Endothelial cell of umbilical vein (primary cell): ENCODE measurements at regions not wholly inside any gene's neighbourhood (a gene's known extent, or its start where the extent isn't known, plus 50 kb on each side); places are given as distances from the start of the nearest gene placed in this dataset.

ENCODE experiments used
- BruUV-seq: library from RNA; stranded (reverse); fragments of 400-500 nt; replicated peaks from 2 replicates; lab custom pipeline; 2021; lab: Mats Ljungman, UMichigan
- CTCF ChIA-PET: fragments of 300-600, 350-600 bp; sonication (Branson Sonifier 250); formaldehyde crosslinking; loops from one replicate; lab custom pipeline; 2021; ENCODE audit warnings: antibody characterized with exemption, inconsistent platforms; lab: Charles Lee
- POLR2A ChIA-PET: fragments of 300-600, 350-600 bp; sonication (Branson Sonifier 250); formaldehyde crosslinking; loops from one replicate; lab custom pipeline; 2021; ENCODE audit warnings: antibody characterized with exemption, inconsistent platforms; lab: Charles Lee
- DNase-seq: peaks from one replicate; pipeline ENCODE4 v3.0.0-alpha.2; 2011; ENCODE audit warnings: low read depth, low spot score
- FAIRE-seq: peaks from 2 replicates; lab custom pipeline; 2011; peaks lifted over from hg19 to GRCh38; lab: Jason Lieb, UNC
- H2AFZ ChIP-seq: 2 replicates; pipeline ENCODE4 v1.6.0; 2012; ENCODE audit warnings: low read depth, low read length, control low read depth, inconsistent platforms
- H3K27ac ChIP-seq: 2 replicates; pipeline ENCODE4 v1.5.1; 2011; ENCODE audit warnings: low read depth, mild to moderate bottlenecking, control low read depth, low read length, moderate library complexity; ENCODE audit not compliant: insufficient read depth
- H3K27me3 ChIP-seq, 2 experiments: 2 replicates each; pipeline versions ENCODE4 v1.6.0 to v1.6.1; 2011; ENCODE audit warnings: low read length in 2 of 2, mixed read lengths in 1 of 2; ENCODE audit not compliant: control insufficient read depth in 2 of 2, insufficient read depth in 2 of 2
- H3K36me3 ChIP-seq, 2 experiments: 2 replicates in 1 of 2; 3 replicates in 1 of 2; pipeline ENCODE4 v1.5.1; 2011; ENCODE audit warnings: low read length in 2 of 2, mild to moderate bottlenecking in 1 of 2, moderate library complexity in 1 of 2; ENCODE audit not compliant: control insufficient read depth in 2 of 2, insufficient read depth in 2 of 2; ENCODE audit errors: extremely low read depth in 1 of 2
- H3K4me1 ChIP-seq: 3 replicates; pipeline ENCODE4 v1.5.1; 2011; ENCODE audit warnings: mild to moderate bottlenecking, low read length; ENCODE audit not compliant: control insufficient read depth, insufficient read depth; ENCODE audit errors: extremely low read depth
- H3K4me2 ChIP-seq: 2 replicates; pipeline ENCODE4 v1.6.1; 2011; ENCODE audit warnings: low read length, control low read depth, mixed read lengths; ENCODE audit not compliant: insufficient read depth
- H3K4me3 ChIP-seq, 3 experiments: fragments of 200-600 bp in 1 of 3; sonication (generic), shearing (Covaris generic) in 1 of 3; replicated peaks in 1 of 3; 2 replicates each; pipeline ENCODE4 v1.5.1; 2011 to 2016; ENCODE audit warnings: control low read depth in 3 of 3, low read length in 3 of 3, mild to moderate bottlenecking in 2 of 3, inconsistent platforms in 1 of 3, low read depth in 1 of 3, moderate library complexity in 1 of 3; ENCODE audit not compliant: insufficient read depth in 1 of 3
- H3K79me2 ChIP-seq: 2 replicates; pipeline ENCODE4 v1.6.0; 2012; ENCODE audit warnings: low read length, inconsistent platforms; ENCODE audit not compliant: control insufficient read depth, insufficient read depth
- H3K9ac ChIP-seq: replicated peaks from 2 replicates; pipeline ENCODE3; 2011; ENCODE audit warnings: low read length, control low read depth; ENCODE audit not compliant: insufficient read depth; ENCODE audit errors: extremely low read depth
- H3K9me1 ChIP-seq: replicated peaks from 3 replicates; pipeline ENCODE4 v1.6.0; 2011; ENCODE audit warnings: mild to moderate bottlenecking, low read length; ENCODE audit not compliant: control insufficient read depth, insufficient read depth; ENCODE audit errors: extremely low read depth
- H3K9me3 ChIP-seq: replicated peaks from 2 replicates; pipeline ENCODE4 v1.5.1; 2012; ENCODE audit warnings: low read length, inconsistent platforms; ENCODE audit not compliant: control insufficient read depth, insufficient read depth
- H4K20me1 ChIP-seq: replicated peaks from 2 replicates; pipeline ENCODE3; 2011; ENCODE audit warnings: mild to moderate bottlenecking, low read length; ENCODE audit not compliant: control insufficient read depth, insufficient read depth; ENCODE audit errors: extremely low read depth
- CTCF ChIP-seq, 2 donors: IDR thresholded peaks; 1 replicate in 1 of 2; 2 replicates in 1 of 2; pipeline ENCODE4 v1.5.1; 2011; ENCODE audit warnings: low read length in 2 of 2, mild to moderate bottlenecking in 2 of 2, moderate library complexity in 2 of 2, control low read depth in 1 of 2, inconsistent platforms in 1 of 2, low read depth in 1 of 2; ENCODE audit not compliant: insufficient read depth in 1 of 2; ENCODE audit errors: extremely low read depth in 1 of 2
- EZH2 ChIP-seq: IDR thresholded peaks from 2 replicates; pipeline ENCODE4 v1.6.1; 2012; ENCODE audit warnings: borderline replicate concordance, low read depth, mild to moderate bottlenecking, moderate library complexity, low read length, inconsistent platforms; ENCODE audit not compliant: severe bottlenecking
- FOS ChIP-seq: IDR thresholded peaks from 2 replicates; pipeline ENCODE4 v1.6.1; 2011; ENCODE audit warnings: mild to moderate bottlenecking, low read length, moderate library complexity, borderline replicate concordance; ENCODE audit not compliant: insufficient read depth
- GATA2 ChIP-seq: IDR thresholded peaks from 2 replicates; pipeline ENCODE4 v1.7.0; 2011; ENCODE audit warnings: low read depth, mild to moderate bottlenecking, moderate library complexity, mixed read lengths, low read length; ENCODE audit not compliant: insufficient read length, insufficient read depth
- JUN ChIP-seq: IDR thresholded peaks from 2 replicates; pipeline ENCODE4 v1.6.1; 2011; ENCODE audit warnings: borderline replicate concordance, low read depth; ENCODE audit not compliant: insufficient read length, insufficient read depth
- MAX ChIP-seq: IDR thresholded peaks from 2 replicates; pipeline ENCODE4 v1.6.1; 2011; ENCODE audit not compliant: insufficient read depth, insufficient read length
- MYC ChIP-seq: IDR thresholded peaks from one replicate; pipeline ENCODE4 v1.6.1; 2011; ENCODE audit warnings: mild to moderate bottlenecking, low read depth, low read length
- POLR2A ChIP-seq: IDR thresholded peaks from 2 replicates; pipeline ENCODE4 v1.6.1; 2012; ENCODE audit warnings: low read depth, mild to moderate bottlenecking, control low read depth, low read length
- POLR2AphosphoS5 ChIP-seq: IDR thresholded peaks from 2 replicates; pipeline ENCODE4 v1.6.1; 2012; ENCODE audit warnings: low read depth, mild to moderate bottlenecking, control low read depth, low read length, moderate library complexity; ENCODE audit not compliant: insufficient read depth
- dilution Hi-C: fragments of 300-500 bp; cut with MboI; formaldehyde crosslinking; loops from one replicate; pipeline ENCODE4 v1.15.0; 2019; ENCODE audit warnings: low sequenced_read_pairs; ENCODE audit not compliant: extremely low pct_ligation_motif_present
- intact Hi-C: fragments of 100-400 bp; cut with micrococcal nuclease; formaldehyde crosslinking; loops from one replicate; pipeline ENCODE4 v1.10.0; 2022

GRCh38 chr6:132100388-132100990 is 149.3 kb upstream of the CCN2 start:
- Histone ChIP-seq H3K4me2 (no peak overlapping the region), H3K4me1 (no peaks in the 10 kb centered on the region), H3K36me3 (no peaks in the 10 kb centered on the region), H3K79me2 (no peaks in the 10 kb centered on the region), H3K27me3 (no peaks in the 10 kb centered on the region), H3K27ac (no peak overlapping the region), H3K9me1 (no peaks in the 10 kb centered on the region), H3K9me3 (no peaks in the 10 kb centered on the region), H3K4me3 (no peak overlapping the region), H2AFZ (peak overlapping the region; percentile 70), H4K20me1 (no peaks in the 10 kb centered on the region), H3K9ac (no peak overlapping the region)
- TF ChIP-seq JUN (no peak), FOS (no peak), CTCF (IDR thresholded peaks at IDR 0.05; ENCODE audit: extremely low read depth in 1 of 2, insufficient read depth in 1 of 2, low read depth in 1 of 2, low read length in 2 of 2) (no peak), MYC (no peak), EZH2 (no peak), GATA2 (no peak), MAX (no peak), POLR2A (no peak), POLR2AphosphoS5 (no peak)
- CTCF ChIA-PET: interaction anchor here (0.8 to 2.0 kb wide), 14 partner anchors 10 to 180 kb away, joined by 3 to 10 read pairs (median 4); no protein-coding TSS in a partner anchor
- intact Hi-C loops: no loop called here
- dilution Hi-C loops: no loop called here
- POLR2A ChIA-PET: no interaction called here
- BruUV-seq: no TSS peak
- DNase-seq (peak; percentile 50), FAIRE-seq (no peak)
